Retina (tissue), 1 donor: ENCODE measurements at regions not wholly inside any gene's neighbourhood (a gene's known extent, or its start where the extent isn't known, plus 50 kb on each side); places are given as distances from the start of the nearest gene placed in this dataset.
"Not testable (repeated sequence)": the region's sequence is repeated elsewhere in the genome, so short reads cannot be mapped to it uniquely, and the experiment has no call there.

ENCODE experiments used
- DNase-seq: peaks from one replicate; pipeline ENCODE4 v3.0.0-alpha.2; 2016

GRCh38 chr5:111631328-111631727, 119.0 kb upstream of the STARD4 start:
- no peak for DNase-seq

- no peak for DNase-seq
Observed at GRCh38 chr5:111628901-111629300, 116.6 kb upstream of the STARD4 start.

GRCh38 chr5:111627862-111628261, 115.5 kb upstream of the STARD4 start:
- no peak for DNase-seq

GRCh38 chr5:111626473-111627148, 114.3 kb upstream of the STARD4 start:
- no peak for DNase-seq

GRCh38 chr5:111618623-111619271, 106.4 kb upstream of the STARD4 start:
- DNase-seq, result no peak

DNA sequence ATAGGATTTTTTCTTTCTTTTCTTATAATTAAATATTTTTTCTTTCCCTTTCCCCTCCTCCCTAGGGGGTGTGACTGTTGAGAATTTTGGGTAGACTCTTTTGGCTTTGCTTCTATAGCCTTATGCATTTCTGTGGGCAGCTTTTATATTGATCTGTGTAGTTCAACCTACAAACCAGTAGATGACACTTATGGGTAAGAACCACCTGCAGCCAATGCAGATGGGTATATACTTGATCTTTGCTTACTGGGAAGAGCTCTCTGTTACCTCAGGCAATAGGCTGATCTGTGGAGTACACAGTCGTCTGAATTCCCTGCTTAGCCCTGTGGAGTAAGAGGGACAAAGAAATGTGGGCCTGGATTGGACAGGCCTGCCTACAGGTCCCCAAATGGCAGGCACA, 102.7 kb upstream of the STARD4 start:
- no peak for DNase-seq

- not testable (repeated sequence) for DNase-seq
Observed at GRCh38 chr5:111612013-111612630, 99.8 kb upstream of the STARD4 start.

DNA sequence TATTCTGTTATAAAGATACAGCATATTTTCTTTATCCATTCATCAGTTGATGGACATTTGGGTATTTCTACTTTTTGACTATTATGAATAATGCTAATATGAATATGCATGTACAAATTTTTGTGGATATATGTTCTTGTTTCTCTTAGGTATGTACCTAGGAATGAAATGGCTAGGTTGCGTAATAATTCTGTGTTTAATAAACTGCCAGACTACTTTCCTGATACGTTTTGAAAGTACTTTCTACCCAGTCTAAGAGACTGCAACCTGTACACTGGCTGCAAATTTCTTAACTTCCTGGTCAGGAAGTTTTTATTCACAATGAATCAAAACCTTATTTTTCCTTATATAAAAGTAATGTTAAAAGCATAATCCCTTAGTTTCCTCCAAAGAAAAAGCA, 93.9 kb upstream of the STARD4 start:
- DNase-seq, result no peak

DNA sequence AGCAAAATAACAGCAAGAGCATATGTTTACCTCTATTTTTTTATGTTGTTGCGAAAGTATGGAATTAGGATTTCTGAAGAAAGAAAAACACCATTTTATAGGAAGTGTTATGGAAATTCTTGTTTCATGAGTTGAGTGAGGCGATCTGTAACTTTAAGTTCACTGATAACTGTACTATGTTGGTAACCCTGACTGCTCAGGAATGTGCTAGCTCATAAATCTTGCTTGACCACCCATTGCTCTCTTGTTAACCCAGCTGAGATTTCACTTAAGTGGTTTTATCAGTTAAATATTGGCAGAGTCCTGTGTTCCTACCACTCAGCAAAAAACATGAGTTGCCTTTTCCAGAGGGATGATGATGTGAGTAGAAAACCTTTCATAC, 91.1 kb upstream of the STARD4 start:
- no peak for DNase-seq

DNA sequence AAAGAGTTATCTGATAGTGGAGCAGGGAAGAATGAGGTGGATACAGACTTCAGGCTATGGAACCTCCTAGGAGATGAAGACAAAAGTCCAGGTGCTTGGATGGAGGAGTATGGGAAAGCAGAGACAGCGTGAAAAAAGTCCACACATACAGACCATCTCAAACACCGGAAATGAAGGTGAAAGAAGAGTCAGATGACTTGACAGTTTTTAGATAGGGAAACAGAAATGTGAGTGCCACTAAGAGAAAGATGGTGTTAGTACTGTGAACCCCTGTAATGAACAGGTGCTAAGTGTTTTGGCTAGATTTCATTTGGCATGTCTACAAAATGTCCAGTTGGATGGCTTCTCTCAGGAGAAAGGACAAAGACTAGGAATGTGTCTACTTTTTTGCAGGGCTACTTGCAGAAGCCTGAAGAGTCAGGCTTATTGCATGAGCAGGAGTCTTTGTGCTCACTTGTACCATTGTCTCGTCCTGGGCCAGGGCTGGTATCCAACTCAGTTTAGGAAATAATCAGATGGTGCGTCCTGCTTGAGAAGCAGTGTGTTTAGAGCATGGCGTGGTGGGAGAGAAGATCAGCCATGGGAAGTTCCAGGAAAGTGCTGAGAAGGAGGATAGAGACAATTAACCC, 90.6 kb upstream of the STARD4 start:
- DNase-seq, result no peak

GRCh38 chr5:111598996-111599395, 86.7 kb upstream of the STARD4 start:
- no peak for DNase-seq

DNA sequence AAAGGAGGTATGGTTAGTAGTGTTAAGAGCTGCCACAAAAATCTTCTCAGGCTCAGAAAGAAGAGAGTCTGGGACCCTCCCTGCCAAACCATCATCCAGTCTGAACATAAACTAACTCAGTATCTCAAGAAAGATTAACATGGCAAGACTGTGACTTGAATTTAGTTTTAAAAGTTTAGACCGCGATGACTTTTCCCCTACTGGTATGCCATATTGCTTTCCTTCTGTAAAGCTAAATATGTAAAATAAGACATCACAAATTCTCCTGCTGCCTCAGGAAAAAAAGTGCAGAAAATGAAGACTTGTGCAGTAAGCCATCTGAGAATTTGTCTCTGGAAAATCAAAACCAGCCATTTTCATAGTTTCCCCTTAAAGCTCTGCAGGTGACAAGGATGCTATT, 85.2 kb upstream of the STARD4 start:
- no peak for DNase-seq

DNA sequence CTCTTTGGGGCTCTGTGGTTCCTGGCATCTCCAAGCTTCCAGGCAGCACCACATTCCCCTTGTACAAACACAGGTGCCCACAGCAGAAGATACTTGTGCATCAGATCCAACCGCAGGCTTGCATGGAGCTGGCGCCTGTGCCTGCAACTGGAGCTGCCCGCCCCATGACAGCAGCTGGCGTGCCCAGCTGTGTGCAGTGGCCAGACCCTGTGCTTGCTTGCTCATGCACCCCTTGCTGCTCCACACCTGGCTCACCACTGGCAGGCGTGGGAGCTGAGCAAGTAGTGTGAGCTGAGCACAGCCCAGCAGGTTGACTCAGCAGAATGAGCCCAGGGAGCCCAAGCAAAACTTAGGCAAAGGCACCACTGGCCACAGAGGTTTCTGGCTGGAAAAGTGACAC, 84.4 kb upstream of the STARD4 start:
- DNase-seq, result no peak

- no peak for DNase-seq
Observed at GRCh38 chr5:111595425-111595824, 83.1 kb upstream of the STARD4 start.

DNA sequence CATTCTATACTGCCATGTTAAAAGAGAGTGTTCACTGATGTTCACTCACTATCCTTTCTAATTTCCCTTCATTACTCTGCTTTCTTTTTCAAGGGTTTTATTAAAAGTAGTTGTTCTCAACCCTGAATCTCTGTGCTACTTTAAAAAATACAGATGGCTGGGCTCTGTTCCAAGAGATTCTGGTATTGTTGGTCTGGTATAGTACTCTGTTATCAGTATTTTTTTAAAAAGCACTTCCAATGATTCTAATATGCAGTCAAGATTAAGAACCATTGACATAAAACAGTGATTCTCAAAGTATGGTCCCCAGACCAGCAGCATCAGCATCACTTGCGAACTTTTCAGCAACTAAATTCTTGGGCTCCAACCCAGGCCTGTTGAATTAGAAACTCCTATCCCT, 77.0 kb upstream of the STARD4 start:
- no peak for DNase-seq

DNA sequence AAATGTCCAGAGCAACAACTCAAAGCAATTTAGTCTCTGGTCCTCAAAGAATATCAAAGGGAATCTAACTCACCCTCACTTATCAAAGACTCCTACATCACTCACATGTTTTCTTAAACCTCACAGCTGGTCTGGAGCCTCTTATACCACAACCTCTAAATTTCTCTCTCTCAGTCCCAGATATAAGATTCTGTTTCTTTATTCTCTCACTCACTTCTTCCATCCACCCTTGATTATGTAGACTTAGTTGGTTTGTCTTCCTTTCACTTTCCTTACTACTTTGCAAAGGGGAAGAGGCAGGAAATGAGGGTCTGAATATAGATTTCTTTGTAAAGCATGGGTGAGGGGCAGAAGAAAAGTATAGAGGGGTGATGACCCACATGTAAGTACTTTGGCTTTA, 75.4 kb upstream of the STARD4 start:
- DNase-seq, result no peak

DNA sequence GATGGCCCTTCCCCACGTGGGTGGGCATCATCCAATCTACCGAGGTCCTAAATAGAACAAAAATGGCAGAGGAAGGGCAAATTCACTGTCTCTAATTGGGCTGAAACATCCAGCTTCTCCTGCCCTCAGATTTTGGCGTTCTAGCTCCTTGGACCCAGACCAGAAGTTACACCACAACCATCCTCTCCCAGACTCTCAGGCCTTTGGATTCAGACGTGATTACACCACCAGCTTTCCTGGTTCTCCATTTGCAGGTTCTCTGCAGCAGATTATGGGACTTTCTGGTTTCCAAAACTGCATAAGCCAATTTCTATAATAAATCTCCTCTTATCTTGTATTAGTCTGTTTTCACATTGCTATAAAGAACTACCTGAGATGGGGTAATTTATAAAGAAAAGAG, 73.6 kb upstream of the STARD4 start:
- DNase-seq, result no peak

DNA sequence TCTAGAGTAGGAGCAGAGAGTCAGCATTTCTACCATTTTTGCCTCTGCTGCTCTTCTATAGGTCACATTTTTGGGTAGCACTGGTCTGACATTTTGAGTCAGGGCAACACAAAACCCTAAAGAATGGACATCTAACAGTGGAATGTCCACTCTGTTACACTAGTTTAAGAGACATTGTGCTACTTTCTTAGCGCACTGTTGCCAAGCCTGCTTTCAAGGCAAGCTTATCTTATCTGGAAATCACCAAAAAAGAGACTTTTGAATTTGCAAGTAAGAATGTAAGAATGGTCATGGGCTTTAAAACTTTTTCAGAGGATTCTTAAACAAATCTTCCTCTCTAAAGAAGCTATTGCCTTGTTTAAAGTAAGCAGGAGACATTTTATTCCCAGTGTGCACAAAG, 73.0 kb upstream of the STARD4 start:
- no peak for DNase-seq

DNA sequence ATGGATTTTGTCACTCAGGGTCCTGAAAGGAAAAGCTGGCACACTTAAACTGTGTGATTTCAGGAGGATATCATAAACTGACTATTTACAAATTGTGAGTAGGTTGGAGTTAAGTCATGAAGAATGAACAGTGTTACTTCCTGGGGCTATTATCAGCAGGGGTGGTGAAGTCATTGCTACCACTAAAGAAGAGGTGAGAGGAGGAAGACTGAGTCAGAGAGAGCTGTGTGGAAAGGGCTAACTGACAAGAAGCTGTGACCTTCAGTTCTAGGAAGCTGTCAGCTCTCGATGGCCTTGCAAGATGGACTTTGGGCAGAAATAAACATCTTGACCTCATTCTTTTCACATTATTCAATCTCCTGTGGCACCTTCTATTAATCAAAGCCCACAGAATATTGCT, 72.3 kb upstream of the STARD4 start:
- DNase-seq, result no peak

DNA sequence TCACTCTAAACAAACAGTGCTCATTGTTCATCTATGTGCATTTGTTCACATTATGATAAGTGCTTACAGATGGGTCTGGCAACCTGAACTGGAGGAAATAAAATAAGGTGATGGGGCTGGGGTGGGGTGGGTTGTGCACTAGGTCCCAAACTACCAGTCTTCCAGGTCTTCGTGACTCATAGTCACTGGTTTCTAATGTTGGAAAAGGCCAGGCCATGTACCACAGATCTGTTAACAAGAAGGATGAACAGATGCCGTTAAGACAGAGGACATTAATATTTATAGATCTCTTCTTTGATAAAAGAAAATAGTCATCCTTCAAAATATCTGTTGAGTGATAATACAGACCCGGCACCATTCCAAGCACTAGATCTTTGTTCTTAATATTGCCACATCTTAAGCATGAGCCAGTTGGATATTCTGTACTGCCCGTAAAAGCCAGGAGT, 71.4 kb upstream of the STARD4 start:
- DNase-seq, result no peak

DNA sequence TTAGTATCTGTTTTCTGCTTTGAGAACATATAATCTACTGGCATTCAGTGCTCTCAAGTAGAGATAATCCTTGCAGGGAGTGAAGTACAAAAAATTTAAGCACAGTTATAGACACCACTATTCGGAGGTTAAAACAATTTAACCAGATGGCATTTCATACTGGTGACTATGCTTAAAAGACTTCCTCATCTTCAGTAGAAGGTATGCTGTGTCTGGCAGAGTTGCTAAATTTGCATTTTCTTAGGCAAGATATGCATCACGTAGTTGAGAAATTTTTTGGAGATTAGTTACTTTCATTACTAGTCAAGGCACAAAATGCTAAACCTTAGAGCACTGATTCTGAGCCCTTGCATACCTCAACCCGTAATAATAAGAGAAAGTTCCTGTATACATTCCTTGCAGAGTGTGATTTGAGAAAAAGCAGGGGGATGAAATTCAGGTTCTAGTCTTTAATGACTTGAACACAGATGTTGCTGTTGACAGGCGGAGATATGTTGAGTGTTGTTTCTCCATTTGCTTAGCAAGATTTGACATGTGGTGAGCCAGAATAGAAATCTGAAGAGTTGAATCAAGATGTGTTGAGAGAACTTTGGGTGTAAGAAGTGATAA, 70.8 kb upstream of the STARD4 start:
- no peak for DNase-seq

DNA sequence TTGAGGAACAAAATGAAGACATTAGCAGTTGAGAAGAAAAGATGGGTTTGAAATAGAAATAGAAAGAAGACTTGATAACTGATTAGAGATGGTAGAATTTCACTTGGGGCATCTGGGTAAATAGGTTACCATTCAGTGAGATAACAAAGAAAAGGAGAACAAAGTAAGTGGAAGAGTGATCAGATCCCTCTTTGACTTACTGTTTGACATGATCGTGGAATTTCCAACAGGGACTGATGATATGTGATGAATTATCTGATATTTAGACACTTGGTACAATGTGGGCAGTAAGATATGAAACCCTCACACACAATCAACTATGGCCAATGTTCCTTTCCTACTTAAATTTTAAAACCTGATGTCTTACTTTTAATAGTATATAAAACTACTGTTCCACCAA, 70.1 kb upstream of the STARD4 start:
- no peak for DNase-seq

GRCh38 chr5:111580956-111581355, 68.6 kb upstream of the STARD4 start:
- DNase-seq, result no peak

GRCh38 chr5:111574311-111574710, 62.0 kb upstream of the STARD4 start:
- no peak for DNase-seq
